Right hindlimb (tissue), 1 donor: ENCODE measurements at regions not wholly inside any gene's neighbourhood (a gene's known extent, or its start where the extent isn't known, plus 50 kb on each side); places are given as distances from the start of the nearest gene placed in this dataset.

Experiments used
- DNase-seq: peaks from one replicate; pipeline ENCODE4 v3.0.0-alpha.2; 2018

GRCh38 chr2:19580264-19580663 lies 221.8 kb upstream of the OSR1 start:
- DNase-seq, result no peak

- DNase-seq, result no peak
Measured at GRCh38 chr2:19579461-19579860, 221.0 kb upstream of the OSR1 start.

GRCh38 chr2:19577723-19578122 lies 219.3 kb upstream of the OSR1 start:
- no peak for DNase-seq

GRCh38 chr2:19576411-19576810 lies 218.0 kb upstream of the OSR1 start:
- no peak for DNase-seq

GRCh38 chr2:19575641-19576040 lies 217.2 kb upstream of the OSR1 start:
- no peak for DNase-seq

GRCh38 chr2:19574778-19575260 lies 216.4 kb upstream of the OSR1 start:
- peak; percentile 92 for DNase-seq

- DNase-seq, result no peak
Measured at GRCh38 chr2:19573784-19574183, 215.4 kb upstream of the OSR1 start.

GRCh38 chr2:19571773-19572172 lies 213.3 kb upstream of the OSR1 start:
- no peak for DNase-seq

- no peak for DNase-seq
Measured at GRCh38 chr2:19569300-19569791, 210.9 kb upstream of the OSR1 start.

- no peak for DNase-seq
Measured at GRCh38 chr2:19568809-19569208, 210.4 kb upstream of the OSR1 start.

- no peak for DNase-seq
Measured at GRCh38 chr2:19560785-19561184, 202.4 kb upstream of the OSR1 start.

- DNase-seq, result no peak
Measured at GRCh38 chr2:19559596-19560240, 201.3 kb upstream of the OSR1 start.

GRCh38 chr2:19556648-19557047 lies 198.2 kb upstream of the OSR1 start:
- DNase-seq, result no peak

- no peak for DNase-seq
Measured at GRCh38 chr2:19554520-19554919, 196.1 kb upstream of the OSR1 start.

GRCh38 chr2:19552270-19552669 lies 193.8 kb upstream of the OSR1 start:
- DNase-seq, result no peak

- no peak for DNase-seq
Measured at GRCh38 chr2:19550750-19551149, 192.3 kb upstream of the OSR1 start.

- no peak for DNase-seq
Measured at GRCh38 chr2:19549821-19550220, 191.4 kb upstream of the OSR1 start.

GRCh38 chr2:19548116-19548515 lies 189.7 kb upstream of the OSR1 start:
- DNase-seq, result no peak

GRCh38 chr2:19547321-19547720 lies 188.9 kb upstream of the OSR1 start:
- no peak for DNase-seq

- DNase-seq, result no peak
Measured at GRCh38 chr2:19545507-19545906, 187.1 kb upstream of the OSR1 start.

- DNase-seq, result no peak
Measured at GRCh38 chr2:19543663-19544383, 185.4 kb upstream of the OSR1 start.

GRCh38 chr2:19542796-19543662 lies 184.6 kb upstream of the OSR1 start:
- DNase-seq, result no peak

GRCh38 chr2:19541884-19542283 lies 183.5 kb upstream of the OSR1 start:
- DNase-seq, result no peak
